SK-N-SH (cell line): ENCODE measurements at regions not wholly inside any gene's neighbourhood (a gene's known extent, or its start where the extent isn't known, plus 50 kb on each side); places are given as distances from the start of the nearest gene placed in this dataset.

Experiments
- CTCF ChIP-seq: fragments of 200-600 bp; sonication (generic); IDR thresholded peaks from 2 replicates; pipeline ENCODE4 v1.6.1; 2017; ENCODE audit warnings: antibody characterized with exemption, mild to moderate bottlenecking, moderate library complexity
- EP300 ChIP-seq, 2 experiments: IDR thresholded peaks; 2 replicates each; pipeline versions ENCODE4 v1.4.0 to v1.6.1; 2012; ENCODE audit warnings: borderline replicate concordance in 1 of 2, low read depth in 1 of 2, low read length in 1 of 2
- EZH2phosphoT487 ChIP-seq: fragments of 200-600 bp; sonication (generic); IDR thresholded peaks from 2 replicates; pipeline ENCODE4 v1.6.1; 2017; ENCODE audit warnings: low read depth, mixed run types, mild to moderate bottlenecking, antibody characterized with exemption, moderate library complexity, borderline replicate concordance
- GABPA ChIP-seq: IDR thresholded peaks from 2 replicates; pipeline ENCODE4 v1.4.0; 2012; ENCODE audit warnings: low read depth, mild to moderate bottlenecking
- MXI1 ChIP-seq: IDR thresholded peaks from 2 replicates; pipeline ENCODE4 v1.6.1; 2012; ENCODE audit warnings: mild to moderate bottlenecking, low read depth, low read length, improper control_type of control experiment
- POLR2AphosphoS5 ChIP-seq: IDR thresholded peaks from 2 replicates; pipeline ENCODE4 v1.6.1; 2012; ENCODE audit warnings: low read depth, low read length
- RAD21 ChIP-seq: IDR thresholded peaks from 2 replicates; pipeline ENCODE4 v1.6.1; 2012; ENCODE audit warnings: mild to moderate bottlenecking, low read length
- REST ChIP-seq: IDR thresholded peaks from 2 replicates; pipeline ENCODE4 v1.6.1; 2012; ENCODE audit warnings: mild to moderate bottlenecking, low read depth, low read length, moderate library complexity
- SMC3 ChIP-seq: IDR thresholded peaks from 2 replicates; pipeline ENCODE4 v1.6.1; 2012; ENCODE audit warnings: low read depth, low read length, improper control_type of control experiment
- TEAD4 ChIP-seq: IDR thresholded peaks from 2 replicates; pipeline ENCODE4 v1.4.0; 2012; ENCODE audit warnings: mild to moderate bottlenecking, borderline replicate concordance; ENCODE audit not compliant: insufficient read depth
- ZBTB33 ChIP-seq: IDR thresholded peaks from 2 replicates; pipeline ENCODE4 v1.4.0; 2012; ENCODE audit warnings: low read depth, borderline replicate concordance

- TF ChIP-seq MXI1 (no peak), RAD21 (no peak), CTCF (no peak), TEAD4 (no peak), REST (no peak), EZH2phosphoT487 (no peak), ZBTB33 (no peak), SMC3 (no peak), GABPA (no peak), POLR2AphosphoS5 (no peak), EP300 (IDR thresholded peaks at IDR 0.05; ENCODE audit: borderline replicate concordance in 1 of 2, low read depth in 1 of 2, low read length in 1 of 2) (no peak)
Observed at GRCh38 chr5:82425591-82425990, 147.4 kb upstream of the RPS23 start.
